B cell (primary cell): ENCODE measurements at regions not wholly inside any gene's neighbourhood (a gene's known extent, or its start where the extent isn't known, plus 50 kb on each side); places are given as distances from the start of the nearest gene placed in this dataset.

Experiments used
- ATAC-seq: fragments of 200-7000 bp; cut with Tn5 transposase; one replicate; pipeline ENCODE4 v1.10.0; 2021; ENCODE audit warnings: low read depth, mild to moderate bottlenecking, moderate number of reproducible peaks, moderate library complexity
- CTCF ChIA-PET: fragments of 350-600 bp; sonication (Branson Sonifier 250); formaldehyde crosslinking; loops from one replicate; lab custom pipeline; 2021; ENCODE audit warnings: antibody characterized with exemption, inconsistent platforms; lab: Charles Lee
- POLR2A ChIA-PET: fragments of 350-600 bp; sonication (Branson Sonifier 250); formaldehyde crosslinking; loops from one replicate; lab custom pipeline; 2021; ENCODE audit warnings: antibody characterized with exemption; lab: Charles Lee
- DNase-seq: peaks from one replicate; pipeline ENCODE4 v3.0.0; 2013
- H2AFZ ChIP-seq: 2 replicates; pipeline ENCODE4 v1.6.1; 2012; ENCODE audit warnings: mild to moderate bottlenecking, low read depth, low read length; ENCODE audit not compliant: insufficient read depth, poor library complexity, severe bottlenecking
- H3K27ac ChIP-seq, 2 donors: 1 replicate in 1 of 2; 2 replicates in 1 of 2; pipeline ENCODE4 v1.5.1; 2012 to 2013; ENCODE audit warnings: low read length in 2 of 2, mild to moderate bottlenecking in 2 of 2, moderate library complexity in 1 of 2
- H3K27me3 ChIP-seq, 4 experiments: fragments of 200-600 bp in 1 of 4; sonication (generic) in 1 of 4; replicated peaks in 1 of 4; 1 replicate in 2 of 4; 2 replicates in 2 of 4; pipeline versions ENCODE4 v1.6.1 to v1.7.0; 2013 to 2016; ENCODE audit warnings: low read length in 3 of 4, mild to moderate bottlenecking in 2 of 4, mixed read lengths in 1 of 4, moderate library complexity in 1 of 4; ENCODE audit not compliant: insufficient read depth in 4 of 4, control insufficient read depth in 3 of 4; ENCODE audit errors: control extremely low read depth in 1 of 4
- H3K36me3 ChIP-seq, 2 experiments: replicated peaks in 1 of 2; 1 replicate in 1 of 2; 2 replicates in 1 of 2; pipeline versions ENCODE4 v1.6.1 to v1.7.1; 2013; ENCODE audit warnings: low read length in 1 of 2; ENCODE audit not compliant: insufficient read depth in 2 of 2, control insufficient read depth in 1 of 2; ENCODE audit errors: control extremely low read depth in 1 of 2, extremely low read depth in 1 of 2
- H3K4me1 ChIP-seq, 2 donors: fragments of 200-600 bp in 1 of 2; sonication (generic) in 1 of 2; 1 replicate in 1 of 2; 2 replicates in 1 of 2; pipeline versions ENCODE4 v1.5.1 to v1.6.1; 2013 to 2017; ENCODE audit warnings: low read length in 2 of 2; ENCODE audit not compliant: control insufficient read depth in 2 of 2, insufficient read depth in 2 of 2
- H3K4me2 ChIP-seq: replicated peaks from 2 replicates; pipeline ENCODE3; 2012; ENCODE audit warnings: mild to moderate bottlenecking, low read depth, low read length; ENCODE audit not compliant: poor library complexity, severe bottlenecking
- H3K4me3 ChIP-seq, 5 experiments: fragments of 200-600 bp in 1 of 5; sonication (generic) in 1 of 5; 1 replicate in 3 of 5; 2 replicates in 2 of 5; pipeline versions ENCODE4 v1.5.1 to v1.7.0; 2011 to 2016; ENCODE audit warnings: low read length in 4 of 5, mild to moderate bottlenecking in 4 of 5, low read depth in 2 of 5, control low read depth in 1 of 5, moderate library complexity in 1 of 5; ENCODE audit not compliant: insufficient read depth in 1 of 5; ENCODE audit errors: control extremely low read depth in 1 of 5, extremely low read depth in 1 of 5
- H3K79me2 ChIP-seq: fragments of 200-600 bp; sonication (generic); one replicate; pipeline ENCODE4 v1.6.0; 2016; ENCODE audit warnings: low read length; ENCODE audit not compliant: control insufficient read depth, insufficient read depth
- H3K9ac ChIP-seq: fragments of 200-600 bp; sonication (generic); 2 replicates; pipeline ENCODE4 v1.6.1; 2017; ENCODE audit warnings: mild to moderate bottlenecking, low read length, moderate library complexity
- H3K9me3 ChIP-seq, 3 donors: one replicate each; pipeline versions ENCODE4 v1.6.1 to v1.7.1; 2013; ENCODE audit warnings: low read length in 2 of 3; ENCODE audit not compliant: control insufficient read depth in 2 of 3, insufficient read depth in 1 of 3; ENCODE audit errors: control extremely low read depth in 1 of 3
- H4K20me1 ChIP-seq: 2 replicates; pipeline ENCODE4 v1.6.0; 2012; ENCODE audit warnings: mild to moderate bottlenecking, low read length; ENCODE audit not compliant: insufficient read depth, control insufficient read depth, poor library complexity, severe bottlenecking
- H3K27ac Mint-ChIP-seq: one replicate; pipeline ENCODE4 v1.8.0; 2021; ENCODE audit warnings: mixed read lengths
- H3K27me3 Mint-ChIP-seq: one replicate; pipeline ENCODE4 v1.8.0; 2021; ENCODE audit warnings: mixed read lengths
- H3K4me1 Mint-ChIP-seq: one replicate; pipeline ENCODE4 v1.8.0; 2021; ENCODE audit warnings: mixed read lengths
- H3K4me3 Mint-ChIP-seq: one replicate; pipeline ENCODE4 v1.8.0; 2021; ENCODE audit warnings: mixed read lengths
- H3K9me3 Mint-ChIP-seq: one replicate; pipeline ENCODE4 v1.8.0; 2022; ENCODE audit warnings: mixed read lengths; ENCODE audit not compliant: insufficient read depth
- EZH2 ChIP-seq: IDR thresholded peaks from 2 replicates; pipeline ENCODE4 v1.6.1; 2012; ENCODE audit warnings: borderline replicate concordance, low read depth, mild to moderate bottlenecking, moderate library complexity, low read length; ENCODE audit not compliant: insufficient read depth, poor library complexity, severe bottlenecking
- WGBS: methylation state at CpG from one replicate; pipeline ENCODE4 v1.1.5; 2013; ENCODE audit warnings: missing lambda C conversion rate; ENCODE audit not compliant: insufficient coverage; 5-methylcytosine and 5-hydroxymethylcytosine counted together
- intact Hi-C: fragments of 100-400 bp; cut with micrococcal nuclease; formaldehyde crosslinking; loops from one replicate; pipeline ENCODE4 v1.10.0; 2022
- TF ChIP-seq, protein P1 (sequence below): fragments of 200-600 bp; IDR thresholded peaks from one replicate; pipeline ENCODE4 v1.8.0; 2022; ENCODE audit warnings: antibody characterized with exemption, mild to moderate bottlenecking

- Histone ChIP-seq H2AFZ (no peak overlapping the region), H3K36me3 (no peaks in the 10 kb centered on the region), H3K27ac (no peak overlapping the region), H4K20me1 (no peaks in the 10 kb centered on the region), H3K9ac (no peak overlapping the region), H3K9me3 (no peaks in the 10 kb centered on the region), H3K4me1 (no peaks in the 10 kb centered on the region), H3K79me2 (no peaks in the 10 kb centered on the region), H3K4me2 (no peak overlapping the region), H3K4me3 (no peak overlapping the region), H3K27me3 (peaks cover 0 to 3% (median 0%) of the 10 kb centered on the region in 4 experiments)
- H3K27ac Mint-ChIP-seq: no peak overlapping the region
- peaks cover under 1% of the 10 kb centered on the region for H3K27me3 Mint-ChIP-seq
- no CpG with 5 or more reads among the region's 2 CpGs for whole genome bisulfite sequencing
- no peak overlapping the region for H3K4me3 Mint-ChIP-seq
- CTCF ChIA-PET: interaction anchor here (0.6 kb wide), 1 partner anchor 10 kb away, joined by 3 read pairs; no protein-coding TSS in a partner anchor
- H3K4me1 Mint-ChIP-seq: no peaks in the 10 kb centered on the region
- no peaks in the 10 kb centered on the region for H3K9me3 Mint-ChIP-seq
- TF ChIP-seq, protein P1, sequence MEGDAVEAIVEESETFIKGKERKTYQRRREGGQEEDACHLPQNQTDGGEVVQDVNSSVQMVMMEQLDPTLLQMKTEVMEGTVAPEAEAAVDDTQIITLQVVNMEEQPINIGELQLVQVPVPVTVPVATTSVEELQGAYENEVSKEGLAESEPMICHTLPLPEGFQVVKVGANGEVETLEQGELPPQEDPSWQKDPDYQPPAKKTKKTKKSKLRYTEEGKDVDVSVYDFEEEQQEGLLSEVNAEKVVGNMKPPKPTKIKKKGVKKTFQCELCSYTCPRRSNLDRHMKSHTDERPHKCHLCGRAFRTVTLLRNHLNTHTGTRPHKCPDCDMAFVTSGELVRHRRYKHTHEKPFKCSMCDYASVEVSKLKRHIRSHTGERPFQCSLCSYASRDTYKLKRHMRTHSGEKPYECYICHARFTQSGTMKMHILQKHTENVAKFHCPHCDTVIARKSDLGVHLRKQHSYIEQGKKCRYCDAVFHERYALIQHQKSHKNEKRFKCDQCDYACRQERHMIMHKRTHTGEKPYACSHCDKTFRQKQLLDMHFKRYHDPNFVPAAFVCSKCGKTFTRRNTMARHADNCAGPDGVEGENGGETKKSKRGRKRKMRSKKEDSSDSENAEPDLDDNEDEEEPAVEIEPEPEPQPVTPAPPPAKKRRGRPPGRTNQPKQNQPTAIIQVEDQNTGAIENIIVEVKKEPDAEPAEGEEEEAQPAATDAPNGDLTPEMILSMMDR: no peak
- TF ChIP-seq EZH2: no peak
- no peak for ATAC-seq
- intact Hi-C loops: no loop called here
- DNase-seq: no peak
- POLR2A ChIA-PET: no interaction called here
Measured at GRCh38 chr12:41959271-41959670, 185.4 kb downstream of the GXYLT1 start.

GRCh38 chr12:41956353-41956752 is 188.3 kb downstream of the GXYLT1 start:
- no peak overlapping the region for H3K27ac Mint-ChIP-seq
- no CpG with 5 or more reads among the region's 2 CpGs for WGBS
- CTCF ChIA-PET: no interaction called here

More at GRCh38 chr12:41956353-41956752, 188.3 kb downstream of the GXYLT1 start:
- Histone ChIP-seq H3K27me3 (peaks cover 0 to 2% (median 0%) of the 10 kb centered on the region in 4 experiments), H3K4me2 (no peak overlapping the region), H3K36me3 (no peaks in the 10 kb centered on the region), H2AFZ (no peak overlapping the region), H3K27ac (no peak overlapping the region), H3K9ac (no peak overlapping the region), H3K79me2 (no peaks in the 10 kb centered on the region), H4K20me1 (no peaks in the 10 kb centered on the region), H3K4me1 (no peaks in the 10 kb centered on the region), H3K4me3 (no peak overlapping the region), H3K9me3 (no peaks in the 10 kb centered on the region)
- Mint-ChIP-seq H3K4me1 (no peaks in the 10 kb centered on the region), H3K27me3 (peaks cover 4% of the 10 kb centered on the region), H3K4me3 (no peak overlapping the region), H3K9me3 (peaks cover 4% of the 10 kb centered on the region)
- POLR2A ChIA-PET: no interaction called here
- intact Hi-C loops: no loop called here
- DNase-seq (no peak), ATAC-seq (no peak)
- TF ChIP-seq, protein P1: no peak
- TF ChIP-seq EZH2: no peak
